Common myeloid progenitor, CD34-positive (primary cell): ENCODE measurements at regions not wholly inside any gene's neighbourhood (a gene's known extent, or its start where the extent isn't known, plus 50 kb on each side); places are given as distances from the start of the nearest gene placed in this dataset.
"Not testable (repeated sequence)": the region's sequence is repeated elsewhere in the genome, so short reads cannot be mapped to it uniquely, and the experiment has no call there.

Source experiments
- CTCF ChIA-PET: fragments of 350-600 bp; sonication (Branson Sonifier 250); formaldehyde crosslinking; loops from one replicate; lab custom pipeline; 2021; ENCODE audit warnings: antibody characterized with exemption; lab: Charles Lee
- POLR2A ChIA-PET: fragments of 350-600 bp; sonication (Branson Sonifier 250); formaldehyde crosslinking; loops from one replicate; lab custom pipeline; 2021; ENCODE audit warnings: antibody characterized with exemption; lab: Charles Lee
- DNase-seq, 3 donors: peaks; one replicate each; pipeline versions ENCODE4 v3.0.0 to v3.0.0-alpha.2; 2013
- H3K27ac ChIP-seq, 2 experiments: 1 replicate in 1 of 2; 2 replicates in 1 of 2; pipeline ENCODE4 v1.7.0; 2013; ENCODE audit warnings: inconsistent platforms in 2 of 2, low read length in 2 of 2, mild to moderate bottlenecking in 2 of 2, low read depth in 1 of 2, moderate library complexity in 1 of 2; ENCODE audit not compliant: severe bottlenecking in 2 of 2, insufficient read depth in 1 of 2, poor library complexity in 1 of 2
- H3K27me3 ChIP-seq, 5 experiments: replicated peaks in 2 of 5; 1 replicate in 3 of 5; 2 replicates in 2 of 5; pipeline versions ENCODE4 v1.6.1 to v1.7.0; 2013; ENCODE audit warnings: low read length in 4 of 5, mild to moderate bottlenecking in 2 of 5, moderate library complexity in 2 of 5, inconsistent platforms in 1 of 5; ENCODE audit not compliant: insufficient read depth in 5 of 5, control insufficient read depth in 4 of 5
- H3K36me3 ChIP-seq, 4 experiments: 1 replicate in 2 of 4; 2 replicates in 2 of 4; pipeline versions ENCODE4 v1.6.1 to v1.7.0; 2013; ENCODE audit warnings: low read length in 3 of 4, control low read depth in 1 of 4, mild to moderate bottlenecking in 1 of 4; ENCODE audit not compliant: control insufficient read depth in 4 of 4, insufficient read depth in 4 of 4
- H3K4me1 ChIP-seq, 4 experiments: 1 replicate in 3 of 4; 2 replicates in 1 of 4; pipeline versions ENCODE4 v1.6.1 to v1.7.1; 2013; ENCODE audit warnings: low read length in 3 of 4, mild to moderate bottlenecking in 3 of 4, control low read depth in 1 of 4, inconsistent platforms in 1 of 4, moderate library complexity in 1 of 4; ENCODE audit not compliant: control insufficient read depth in 4 of 4, insufficient read depth in 4 of 4; ENCODE audit errors: control extremely low read depth in 1 of 4
- H3K4me3 ChIP-seq, 7 experiments: 1 replicate in 4 of 7; 2 replicates in 3 of 7; pipeline versions ENCODE4 v1.5.1 to v1.7.0; 2013; ENCODE audit warnings: mild to moderate bottlenecking in 7 of 7, low read length in 6 of 7, moderate library complexity in 6 of 7, inconsistent platforms in 2 of 7, low read depth in 2 of 7, control low read depth in 1 of 7; ENCODE audit not compliant: insufficient read depth in 4 of 7, control insufficient read depth in 1 of 7; ENCODE audit errors: extremely low read depth in 1 of 7
- H3K9me3 ChIP-seq, 5 experiments: 1 replicate in 4 of 5; 2 replicates in 1 of 5; pipeline versions ENCODE4 v1.6.1 to v1.7.1; 2013; ENCODE audit warnings: low read length in 4 of 5, mild to moderate bottlenecking in 2 of 5, inconsistent platforms in 1 of 5, low read depth in 1 of 5, moderate library complexity in 1 of 5; ENCODE audit not compliant: control insufficient read depth in 4 of 5, insufficient read depth in 2 of 5; ENCODE audit errors: control extremely low read depth in 1 of 5
- WGBS: methylation state at CpG from one replicate; pipeline ENCODE4 v1.1.5; 2013; ENCODE audit not compliant: insufficient coverage; 5-methylcytosine and 5-hydroxymethylcytosine counted together

- CTCF ChIA-PET, H3K36me3 ChIP-seq, H3K27me3 ChIP-seq, POLR2A ChIA-PET, H3K9me3 ChIP-seq, H3K4me3 ChIP-seq, DNase-seq, H3K27ac ChIP-seq, H3K4me1 ChIP-seq: not testable (repeated sequence)
- 86% methylated on average over 1 of the region's 6 CpGs for WGBS
These were observed 53.1 kb upstream of the HUNK start for GRCh38 chr21:31819692-31820091.

DNA sequence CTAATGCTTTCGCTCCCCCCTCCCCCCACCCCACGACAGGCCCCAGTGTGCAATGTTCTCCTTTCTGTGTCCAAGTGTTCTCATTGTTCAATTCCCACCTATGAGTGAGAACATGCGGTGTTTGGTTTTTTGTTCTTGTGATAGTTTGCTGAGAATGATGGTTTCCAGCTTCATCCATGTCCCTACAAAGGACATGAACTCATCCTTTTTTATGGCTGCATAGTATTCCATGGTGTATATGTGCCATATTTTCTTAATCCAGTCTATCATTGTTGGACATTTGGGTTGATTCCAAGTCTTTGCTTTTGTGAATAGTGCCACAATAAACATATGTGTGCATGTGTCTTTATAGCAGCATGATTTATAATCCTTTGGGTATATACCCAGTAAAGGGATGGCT lies 58.5 kb upstream of the HUNK start:
- H3K36me3 ChIP-seq, DNase-seq, H3K4me1 ChIP-seq, CTCF ChIA-PET, POLR2A ChIA-PET, H3K27ac ChIP-seq, H3K9me3 ChIP-seq, H3K4me3 ChIP-seq, H3K27me3 ChIP-seq: not testable (repeated sequence)
- no CpG with 5 or more reads among the region's 3 CpGs for WGBS

GRCh38 chr21:31813862-31814261 lies 59.0 kb upstream of the HUNK start:
- Histone ChIP-seq H3K9me3 (peaks cover 0 to 2% (median 0%) of the 10 kb centered on the region in 5 experiments), H3K27ac (no peak overlapping the region), H3K36me3 (no peaks in the 10 kb centered on the region), H3K4me1 (no peaks in the 10 kb centered on the region), H3K27me3 (no peaks in the 10 kb centered on the region), H3K4me3 (no peak overlapping the region)
- ChIA-PET CTCF (no interaction called here), POLR2A (no interaction called here)
- no CpG with 5 or more reads among the region's 1 CpG for WGBS
- DNase-seq, result no peak

GRCh38 chr21:31804008-31804394 lies 68.8 kb upstream of the HUNK start:
- Histone ChIP-seq H3K27me3 (peaks cover 0 to 20% (median 3%) of the 10 kb centered on the region in 5 experiments), H3K27ac (no peak overlapping the region), H3K9me3 (peaks cover 0 to 5% (median 0%) of the 10 kb centered on the region in 5 experiments), H3K4me1 (no peaks in the 10 kb centered on the region), H3K36me3 (no peaks in the 10 kb centered on the region), H3K4me3 (no peak overlapping the region)
- ChIA-PET POLR2A (no interaction called here), CTCF (no interaction called here)
- DNase-seq, result no peak
- 78% methylated on average over 4 of the region's 5 CpGs for WGBS

DNA sequence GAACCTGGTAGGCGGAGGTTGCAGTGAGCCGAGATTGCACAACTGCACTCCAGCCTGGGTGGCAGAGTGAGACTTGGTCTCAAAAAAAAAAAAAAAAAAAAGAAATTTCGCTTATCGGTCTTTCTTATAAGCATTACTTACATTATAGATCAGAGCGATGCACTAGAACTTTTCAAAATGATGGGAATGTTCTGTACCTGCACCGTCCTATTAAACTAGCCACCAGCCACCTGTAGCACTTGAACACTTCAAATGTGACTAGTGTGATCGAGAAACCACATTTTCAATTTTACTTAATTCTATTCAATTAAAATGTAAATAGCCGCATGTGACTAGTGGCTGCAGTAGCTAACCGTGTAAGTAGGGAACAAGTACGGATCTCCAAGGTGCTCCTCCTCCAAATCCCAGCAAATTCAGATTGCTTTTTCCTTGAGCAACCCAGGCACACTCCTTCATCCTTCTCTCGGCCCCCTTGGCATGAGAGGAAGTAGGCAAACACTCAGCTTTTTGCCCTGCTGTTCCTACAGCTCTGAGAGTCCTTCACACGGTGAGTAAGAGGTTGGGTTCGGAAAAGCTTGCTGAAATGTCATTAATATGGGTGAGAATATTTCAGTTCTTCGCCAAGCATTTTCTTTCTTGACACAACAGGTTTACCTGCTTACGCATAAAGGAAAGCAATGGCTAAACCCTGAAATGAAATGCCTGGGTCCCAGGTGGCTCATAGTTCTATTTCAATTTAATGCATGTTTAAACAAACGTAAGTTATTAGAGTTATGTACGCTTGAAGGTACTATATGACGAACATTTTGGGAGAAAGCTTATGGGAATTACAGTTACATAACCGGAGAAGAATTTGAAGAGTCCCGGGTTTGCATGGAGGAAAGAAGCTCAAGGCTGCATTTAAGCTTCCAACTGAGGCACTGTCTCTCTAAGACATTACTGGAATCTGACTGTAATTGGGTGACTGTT lies 69.5 kb upstream of the HUNK start:
- no peaks in the 10 kb centered on the region for H3K4me1 ChIP-seq
- DNase-seq, result no peak
- no peak overlapping the region for H3K4me3 ChIP-seq
- no peak overlapping the region for H3K27ac ChIP-seq
- ChIA-PET POLR2A (no interaction called here), CTCF (no interaction called here)
- no peaks in the 10 kb centered on the region for H3K36me3 ChIP-seq
- H3K27me3 ChIP-seq, result peaks cover 0 to 20% (median 3%) of the 10 kb centered on the region in 5 experiments
- WGBS, result 96% methylated on average over 12 of the region's 20 CpGs
- peaks cover 0 to 5% (median 0%) of the 10 kb centered on the region in 5 experiments for H3K9me3 ChIP-seq

GRCh38 chr21:31802331-31802730 lies 70.4 kb upstream of the SCAF4 start:
- Histone ChIP-seq H3K4me3 (no peak overlapping the region), H3K9me3 (peaks cover 0 to 5% (median 0%) of the 10 kb centered on the region in 5 experiments), H3K27me3 (peaks cover 0 to 20% (median 3%) of the 10 kb centered on the region in 5 experiments), H3K36me3 (no peaks in the 10 kb centered on the region), H3K27ac (no peak overlapping the region), H3K4me1 (no peaks in the 10 kb centered on the region)
- CTCF ChIA-PET, result no interaction called here
- POLR2A ChIA-PET, result no interaction called here
- no peak for DNase-seq
- 33% methylated on average over 3 of the region's 7 CpGs for WGBS

DNA sequence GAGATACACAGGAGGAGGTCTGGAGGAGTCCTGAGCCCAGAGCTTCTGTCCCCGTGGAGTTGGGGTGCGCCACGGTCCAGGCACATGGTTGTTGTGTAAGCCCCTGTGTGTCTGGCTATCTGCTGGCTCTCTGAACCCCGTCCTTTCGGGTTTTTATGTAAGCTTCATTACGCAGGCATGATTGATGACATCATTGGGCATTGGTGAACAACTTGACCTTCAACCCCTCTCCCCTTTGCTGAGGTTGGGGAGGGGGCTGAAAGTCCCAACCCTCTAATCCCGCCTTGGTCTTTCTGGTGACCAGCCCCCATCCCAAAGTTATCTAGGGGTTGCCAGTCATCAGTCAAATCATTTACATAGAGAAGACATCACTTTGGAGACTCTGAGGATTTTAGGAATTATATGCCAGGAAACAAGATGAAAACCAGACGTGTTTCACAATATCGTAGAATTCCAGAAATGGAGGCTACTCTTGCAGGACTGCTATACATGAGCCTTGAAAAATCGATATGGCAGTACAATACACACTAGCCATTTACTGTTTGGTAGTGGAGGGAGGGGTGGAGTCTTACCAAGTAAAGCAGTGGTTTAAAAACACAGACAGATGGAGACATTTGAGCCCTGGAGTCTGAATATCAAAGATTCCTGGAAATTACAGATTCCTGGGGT lies 69.8 kb upstream of the SCAF4 start:
- ChIA-PET POLR2A (no interaction called here), CTCF (no interaction called here)
- H3K9me3 ChIP-seq, result peaks cover 0 to 5% (median 0%) of the 10 kb centered on the region in 5 experiments
- no peaks in the 10 kb centered on the region for H3K4me1 ChIP-seq
- H3K27me3 ChIP-seq, result peaks cover 0 to 20% (median 3%) of the 10 kb centered on the region in 5 experiments
- 94% methylated on average over 8 of the region's 10 CpGs for WGBS
- no peak overlapping the region for H3K27ac ChIP-seq
- no peaks in the 10 kb centered on the region for H3K36me3 ChIP-seq
- DNase-seq, result no peak
- no peak overlapping the region for H3K4me3 ChIP-seq
